ENCODE measurements at regions not wholly inside any gene's neighbourhood (a gene's known extent, or its start where the extent isn't known, plus 50 kb on each side); places are given as distances from the start of the nearest gene placed in this dataset.

DNA sequence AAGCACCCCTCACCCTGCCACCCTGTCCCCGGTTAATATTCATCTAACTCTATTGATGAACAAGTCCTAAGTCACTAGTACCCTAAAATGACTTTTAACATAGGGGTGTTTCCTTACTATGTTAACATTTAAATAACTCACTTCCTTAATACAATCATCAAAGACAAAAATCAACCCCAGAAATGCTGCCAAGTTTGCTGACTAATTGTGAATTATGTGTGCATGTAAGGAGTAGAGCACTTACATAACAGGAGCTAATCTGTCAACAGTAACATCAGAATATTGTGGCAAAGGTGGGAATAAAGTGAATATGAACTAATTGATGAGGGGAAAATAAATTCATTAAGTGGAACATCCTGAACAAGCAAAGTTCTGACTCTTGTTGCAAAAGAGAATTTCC lies 81.4 kb upstream of the ERBB4 start:
- no peak for DNase-seq (ENCODE audit: low read depth, low spot score)

DNA sequence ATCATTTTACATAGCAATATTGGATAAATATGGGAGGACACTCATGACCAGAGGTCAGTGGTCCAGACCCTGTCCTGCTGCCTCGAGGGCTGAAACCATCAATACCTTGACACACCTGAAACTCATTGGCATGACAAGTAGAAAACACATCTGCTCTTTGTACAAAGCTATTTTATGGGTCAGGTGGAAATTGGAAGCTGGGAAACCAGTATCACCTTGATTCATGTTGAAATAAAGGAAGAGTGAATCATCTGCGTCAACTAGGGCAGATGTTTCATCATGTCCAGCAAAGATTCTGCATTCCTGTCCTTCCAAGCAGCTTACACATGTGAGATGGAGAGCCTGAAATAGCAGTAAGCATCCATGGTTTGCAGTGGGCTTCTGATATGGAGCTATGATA lies 80.0 kb upstream of the ERBB4 start:
- DNase-seq (ENCODE audit: low read depth, low spot score) = no peak

DNA sequence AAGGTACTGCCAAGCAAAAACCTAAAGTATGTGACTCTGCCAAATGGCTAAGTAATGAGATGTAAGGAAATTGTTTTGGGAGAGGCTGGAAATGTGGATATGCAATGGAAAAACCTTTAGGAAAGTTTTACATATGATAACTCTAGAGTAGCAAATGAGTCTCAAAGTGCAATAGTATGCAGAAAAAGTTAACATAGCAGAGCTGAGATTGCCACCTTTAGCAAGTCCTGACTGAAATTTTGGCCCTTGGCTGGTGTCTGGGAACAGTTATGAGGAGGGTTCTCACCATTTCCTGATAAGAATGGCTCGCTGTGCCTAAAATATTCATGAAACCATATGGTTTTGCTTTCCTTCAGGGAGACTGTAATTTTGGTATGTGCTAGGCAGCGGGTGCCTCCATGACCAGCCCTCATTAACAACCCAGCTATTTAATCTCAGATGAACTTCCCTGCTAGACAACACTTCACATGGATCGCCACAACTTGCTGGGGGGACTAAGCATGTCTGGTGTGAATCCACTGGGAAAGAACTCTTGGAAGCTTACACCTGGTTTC lies 72.3 kb upstream of the ERBB4 start:
- no peak for DNase-seq (ENCODE audit: low read depth, low spot score)

DNA sequence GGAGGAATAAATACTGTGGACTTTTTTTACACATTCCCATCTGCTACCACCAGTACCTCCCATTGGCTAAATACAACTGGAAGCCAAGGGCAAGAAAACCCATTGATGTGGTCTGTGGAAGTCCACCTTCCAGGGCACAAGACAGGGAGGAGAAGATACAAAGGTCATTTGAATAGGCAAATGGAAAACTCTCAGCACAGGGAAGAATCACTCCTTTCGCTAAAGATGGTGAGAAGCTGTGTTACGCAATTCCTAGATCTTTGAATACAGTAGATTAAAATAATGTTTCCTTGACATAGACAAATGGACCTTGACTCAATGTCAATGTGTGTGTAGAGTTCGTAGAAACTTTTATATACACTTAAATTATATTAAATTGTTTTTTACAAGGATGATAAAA lies 70.9 kb upstream of the ERBB4 start:
- no peak for DNase-seq (ENCODE audit: low read depth, low spot score)

DNA sequence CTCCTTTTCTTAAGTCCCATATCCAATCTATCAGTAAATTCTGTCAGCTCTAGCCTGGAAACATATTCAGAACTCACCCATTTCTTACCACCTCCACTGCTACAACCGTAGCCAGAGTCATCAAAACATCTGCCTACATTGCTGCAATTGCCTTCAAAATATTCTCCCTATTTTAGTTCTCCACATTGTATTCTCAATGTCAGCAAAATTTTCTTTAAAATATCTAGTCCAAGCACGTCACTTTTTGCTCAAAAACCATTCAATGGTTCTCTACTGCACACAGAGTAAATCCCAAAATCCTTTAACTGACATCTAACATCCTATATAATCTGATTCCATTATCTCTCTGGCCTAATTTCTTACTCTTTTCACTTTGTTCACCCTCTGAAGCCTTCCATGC lies 68.5 kb upstream of the ERBB4 start:
- DNase-seq (ENCODE audit: low read depth, low spot score) = no peak

DNA sequence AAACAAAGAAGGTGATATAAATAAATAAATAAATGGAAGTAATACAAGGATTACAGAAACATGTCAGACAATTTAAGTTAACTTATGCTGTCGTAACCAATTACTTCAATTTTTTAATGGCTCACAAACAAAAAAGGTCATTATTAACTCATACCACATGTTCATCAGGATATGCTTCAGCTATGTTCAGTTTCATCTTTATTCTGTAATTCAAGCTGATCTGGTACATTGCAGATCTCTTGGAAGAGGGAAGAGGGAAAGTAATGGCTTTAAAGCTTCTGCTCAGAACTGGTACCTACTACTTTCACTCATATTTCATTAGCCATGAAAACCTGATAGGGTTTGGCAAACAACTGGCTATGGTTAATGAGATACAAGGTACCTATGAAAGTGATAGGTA lies 67.6 kb upstream of the ERBB4 start:
- DNase-seq (ENCODE audit: low read depth, low spot score) = no peak

DNA sequence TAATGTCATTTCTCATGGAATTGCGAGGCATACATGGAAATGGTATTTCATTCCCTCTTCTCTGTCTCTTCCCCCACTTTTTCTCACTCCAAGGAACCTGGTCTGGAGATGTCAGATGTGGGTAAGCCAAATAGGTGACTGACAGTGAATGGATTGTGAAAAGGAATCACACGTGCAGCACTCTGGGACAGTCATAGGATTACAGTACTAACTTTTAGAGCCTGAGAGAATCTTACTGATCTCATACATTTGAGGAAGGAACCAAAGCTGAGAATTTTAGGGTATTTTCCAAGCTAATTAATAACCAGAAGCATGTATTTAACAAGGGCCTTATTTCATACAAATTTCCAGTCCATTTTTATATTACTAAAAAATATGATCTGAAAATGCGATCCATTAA lies 58.1 kb upstream of the ERBB4 start:
- DNase-seq (ENCODE audit: low read depth, low spot score) = no peak

DNA sequence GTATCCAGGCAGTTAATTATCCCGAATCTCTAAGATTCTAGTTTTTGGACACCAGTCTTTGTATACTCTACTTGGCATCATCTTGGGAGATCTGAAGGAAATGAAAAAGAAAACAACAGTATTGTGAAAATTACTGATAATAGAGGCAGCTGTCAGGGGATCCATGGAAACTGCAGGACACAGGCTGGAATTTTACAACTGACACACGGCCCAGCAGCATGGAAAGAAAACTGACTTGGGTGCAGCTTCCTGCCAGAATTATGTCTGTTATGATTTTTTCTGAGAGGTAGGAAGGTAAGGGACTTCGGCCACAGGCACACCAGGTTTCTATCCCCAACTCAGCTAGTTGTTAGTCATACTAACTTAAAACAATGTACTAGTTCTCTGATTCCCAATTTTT lies 57.7 kb upstream of the ERBB4 start:
- DNase-seq (ENCODE audit: low read depth, low spot score) = no peak

DNA sequence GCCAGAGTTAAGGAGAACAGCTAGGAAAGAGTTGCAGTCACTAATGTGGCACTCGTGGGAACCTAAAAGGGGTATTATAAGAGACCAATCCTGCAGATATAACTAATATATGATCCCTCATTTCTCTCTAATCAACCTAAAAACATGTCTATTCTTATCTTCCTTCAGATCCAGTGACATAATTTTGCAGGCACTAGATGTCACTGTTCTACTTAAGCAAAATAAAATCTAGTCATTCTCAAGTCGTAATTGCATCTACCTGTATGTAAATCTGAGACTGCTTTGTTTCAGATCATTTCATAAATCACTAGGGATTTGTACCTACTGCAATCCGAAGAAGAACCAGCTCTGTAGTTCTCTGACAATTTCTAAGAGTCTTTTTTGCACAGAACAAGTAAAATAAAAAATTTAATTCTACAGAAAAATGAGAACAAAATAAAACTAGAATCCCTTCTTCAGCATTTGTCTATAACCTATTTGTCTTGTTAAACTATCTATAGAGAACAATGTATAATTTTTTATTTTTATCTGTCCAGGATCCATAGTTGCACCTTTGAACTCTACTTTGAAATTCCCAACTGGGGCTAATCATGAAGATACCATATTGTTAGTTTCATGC lies 56.5 kb upstream of the ERBB4 start:
- no peak for DNase-seq (ENCODE audit: low read depth, low spot score)

DNA sequence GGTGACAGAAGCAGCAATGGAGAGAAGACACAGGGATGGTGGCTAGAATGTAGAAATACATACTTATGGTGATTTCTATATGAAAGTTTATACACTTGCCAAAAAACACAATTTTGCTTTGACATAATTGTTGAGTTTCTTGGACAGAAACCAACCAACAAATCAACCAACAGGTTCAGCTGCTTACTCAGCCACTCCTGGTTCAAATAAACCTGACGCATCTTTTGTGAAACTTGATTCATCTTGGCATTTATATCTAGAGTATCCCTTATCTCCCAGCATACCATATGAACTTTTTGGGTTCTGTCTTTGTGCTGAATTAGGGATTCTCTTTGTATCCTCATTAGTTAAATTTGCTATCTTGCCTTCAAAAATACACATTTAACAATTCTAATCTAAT lies 54.1 kb upstream of the ERBB4 start:
- DNase-seq (ENCODE audit: low read depth, low spot score) = no peak
